Tibial nerve (tissue), 4 donors: ENCODE measurements at regions not wholly inside any gene's neighbourhood (a gene's known extent, or its start where the extent isn't known, plus 50 kb on each side); places are given as distances from the start of the nearest gene placed in this dataset. TPM values are rescaled to one million over a fixed set of nuclear protein-coding genes. Genes with fewer than 3 reads are reported as not detected.
"Not testable (repeated sequence)": the region's sequence is repeated elsewhere in the genome, so short reads cannot be mapped to it uniquely, and the experiment has no call there.

Source experiments
- DNase-seq, 2 donors: peaks; one replicate each; pipeline ENCODE4 v3.0.0-alpha.2; 2019; ENCODE audit warnings: low spot score in 2 of 2
- H3K27ac ChIP-seq, 4 donors: fragments of 200-600 bp; sonication (generic) in 3 of 4; one replicate each; pipeline ENCODE4 v1.5.1; 2017 to 2019; ENCODE audit warnings: mild to moderate bottlenecking in 1 of 4
- H3K27me3 ChIP-seq, 2 donors: fragments of 200-600 bp; sonication (generic) in 1 of 2; one replicate each; pipeline versions ENCODE4 v1.5.1 to v1.6.0; 2017 to 2019
- H3K36me3 ChIP-seq, 3 donors: fragments of 200-600 bp; sonication (generic); one replicate each; pipeline ENCODE4 v1.5.1; 2018 to 2019
- H3K4me1 ChIP-seq, 4 donors: fragments of 200-600 bp; sonication (generic) in 3 of 4; one replicate each; pipeline ENCODE4 v1.5.1; 2017 to 2019
- H3K4me3 ChIP-seq, 4 donors: fragments of 200-600 bp; sonication (generic) in 3 of 4; one replicate each; pipeline ENCODE4 v1.5.1; 2017 to 2019; ENCODE audit warnings: mild to moderate bottlenecking in 1 of 4, moderate library complexity in 1 of 4
- H3K9me3 ChIP-seq, 4 donors: fragments of 200-600 bp; sonication (generic) in 3 of 4; one replicate each; pipeline ENCODE4 v1.5.1; 2017 to 2019
- CTCF ChIP-seq, 5 experiments: fragments of 200-600 bp in 3 of 5; fragments of 450-650 bp in 2 of 5; sonication (generic) in 3 of 5; IDR thresholded peaks; one replicate each; pipeline ENCODE4 v1.5.1; 2016 to 2019; ENCODE audit warnings: antibody characterized with exemption in 5 of 5, mild to moderate bottlenecking in 3 of 5, moderate library complexity in 2 of 5
- EP300 ChIP-seq, 2 donors: sonication (generic); formaldehyde crosslinking; IDR thresholded peaks; one replicate each; pipeline ENCODE4 v1.6.1; 2017; ENCODE audit warnings: antibody characterized with exemption in 2 of 2, mild to moderate bottlenecking in 1 of 2
- POLR2A ChIP-seq, 2 donors: fragments of 450-650 bp; IDR thresholded peaks; one replicate each; pipeline ENCODE4 v1.6.1; 2017; ENCODE audit warnings: antibody characterized with exemption in 2 of 2, mild to moderate bottlenecking in 2 of 2, moderate library complexity in 2 of 2
- WGBS, 2 donors: methylation state at CpG; one replicate each; pipeline ENCODE4 v1.1.5; 2018; 5-methylcytosine and 5-hydroxymethylcytosine counted together
- small RNA-seq: library from RNA; depleted of rRNA; stranded (forward); fragments of <200 nt; gene quantifications from one replicate; pipeline ENCODE3, GENCODE V24; 2016

GRCh38 chr5:14928661-14929060 is 57.1 kb upstream of the ANKH start:
- Histone ChIP-seq H3K9me3 (no peaks in the 10 kb centered on the region), H3K27me3 (no peaks in the 10 kb centered on the region), H3K4me1 (peaks cover 0 to 10% (median 2%) of the 10 kb centered on the region in 4 donors), H3K27ac (no peak overlapping the region), H3K36me3 (no peaks in the 10 kb centered on the region), H3K4me3 (no peak overlapping the region)
- no peak for TF ChIP-seq CTCF (IDR thresholded peaks at IDR 0.05)
- WGBS, 2 donors, result 78 to 85% methylated on average over 1 of the region's 1 CpG
- no peak for DNase-seq

GRCh38 chr5:14925326-14925725 is 53.7 kb upstream of the ANKH start:
- WGBS, 2 donors, result 77 to 84% methylated on average over 3 of the region's 3 CpGs

GRCh38 chr5:14922952-14923351 is 51.4 kb upstream of the ANKH start:
- WGBS, 2 donors, result 78 to 87% methylated on average over 6 of the region's 6 CpGs
- not testable (repeated sequence) for H3K27ac ChIP-seq, DNase-seq, H3K4me3 ChIP-seq, H3K27me3 ChIP-seq, H3K36me3 ChIP-seq, H3K9me3 ChIP-seq
- H3K4me1 ChIP-seq, result peaks cover 0 to 10% (median 2%) of the 10 kb centered on the region in 4 donors

More at GRCh38 chr5:14925326-14925725, 53.7 kb upstream of the ANKH start:
- DNase-seq, result no peak
- H3K27ac ChIP-seq, result no peak overlapping the region
- no peaks in the 10 kb centered on the region for H3K9me3 ChIP-seq
- H3K27me3 ChIP-seq, result no peaks in the 10 kb centered on the region
- no peak overlapping the region for H3K4me3 ChIP-seq
- H3K36me3 ChIP-seq, result no peaks in the 10 kb centered on the region
- H3K4me1 ChIP-seq, result peaks cover 0 to 10% (median 2%) of the 10 kb centered on the region in 4 donors
- no peak for TF ChIP-seq POLR2A (IDR thresholded peaks at IDR 0.05)
- no peak for TF ChIP-seq EP300 (IDR thresholded peaks at IDR 0.05)
- no peak for TF ChIP-seq CTCF (IDR thresholded peaks at IDR 0.05)

GRCh38 chr5:14922456-14922855 is 50.9 kb upstream of the ANKH start:
- Histone ChIP-seq H3K4me3 (no peak overlapping the region), H3K4me1 (peaks cover 0 to 10% (median 3%) of the 10 kb centered on the region in 4 donors)
- 90 to 91% methylated on average over 9 of the region's 9 CpGs for WGBS, 2 donors

More at GRCh38 chr5:14922456-14922855, 50.9 kb upstream of the ANKH start:
- Histone ChIP-seq H3K9me3 (no peaks in the 10 kb centered on the region), H3K27me3 (no peaks in the 10 kb centered on the region), H3K27ac (no peak overlapping the region), H3K36me3 (no peaks in the 10 kb centered on the region)
- no peak for TF ChIP-seq CTCF (IDR thresholded peaks at IDR 0.05)
- TF ChIP-seq POLR2A (IDR thresholded peaks at IDR 0.05), result no peak
- no peak for TF ChIP-seq EP300 (IDR thresholded peaks at IDR 0.05)
- DNase-seq, result no peak

Small RNA genes in the stretch of these regions (small RNA-seq; reads per million reads assigned to genes)
- gene RF00096, result not detected
